Brain pericyte (primary cell): ENCODE measurements at regions not wholly inside any gene's neighbourhood (a gene's known extent, or its start where the extent isn't known, plus 50 kb on each side); places are given as distances from the start of the nearest gene placed in this dataset.
"Not testable (repeated sequence)": the region's sequence is repeated elsewhere in the genome, so short reads cannot be mapped to it uniquely, and the experiment has no call there.

Experiments used
- DNase-seq: peaks from one replicate; pipeline ENCODE4 v3.0.0-alpha.2; 2012; ENCODE audit warnings: low read depth, low spot score

DNA sequence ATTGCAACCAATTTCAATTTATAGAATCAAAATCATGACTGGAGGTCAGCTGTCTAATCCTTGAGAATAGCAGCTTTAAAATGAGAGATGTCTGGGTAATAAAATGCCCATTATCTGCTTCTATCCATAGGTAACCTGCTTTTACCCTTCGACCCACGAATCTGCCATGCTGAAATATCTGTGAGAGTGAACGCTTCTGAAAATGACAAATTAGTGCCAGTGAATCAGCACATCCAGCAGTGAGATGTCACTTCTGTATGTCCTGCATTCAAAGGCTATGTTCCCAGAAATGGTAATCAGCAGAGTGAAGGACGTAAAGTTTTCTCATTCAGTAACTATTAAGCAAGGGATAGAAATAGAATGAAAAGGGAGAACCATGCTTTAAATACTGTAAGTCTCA, 532.4 kb upstream of the ITGA1 start:
- no peak for DNase-seq

GRCh38 chr5:52262844-52263243, 524.9 kb upstream of the ITGA1 start:
- DNase-seq = no peak

DNA sequence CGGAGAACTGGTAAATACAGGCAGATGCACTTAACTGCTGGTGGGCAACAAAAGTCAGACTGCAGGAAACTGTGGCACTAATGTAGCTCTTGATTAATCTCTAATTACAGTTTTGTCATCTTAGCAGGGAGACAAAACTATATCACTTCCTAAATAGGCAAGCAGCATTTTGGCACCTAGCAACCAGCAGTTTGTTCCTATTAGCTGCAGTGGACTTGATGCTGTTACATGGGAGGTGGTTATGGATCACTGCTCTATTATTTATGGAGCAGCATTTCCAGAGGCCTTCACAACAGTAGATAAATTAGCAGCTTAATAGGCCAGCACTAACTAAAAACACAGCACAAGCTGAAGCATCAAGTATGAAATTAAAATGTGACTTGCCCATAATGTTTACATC, 518.3 kb upstream of the ITGA1 start:
- DNase-seq = no peak

- DNase-seq = no peak
Observed at GRCh38 chr5:52269859-52270258, 517.9 kb upstream of the ITGA1 start.

DNA sequence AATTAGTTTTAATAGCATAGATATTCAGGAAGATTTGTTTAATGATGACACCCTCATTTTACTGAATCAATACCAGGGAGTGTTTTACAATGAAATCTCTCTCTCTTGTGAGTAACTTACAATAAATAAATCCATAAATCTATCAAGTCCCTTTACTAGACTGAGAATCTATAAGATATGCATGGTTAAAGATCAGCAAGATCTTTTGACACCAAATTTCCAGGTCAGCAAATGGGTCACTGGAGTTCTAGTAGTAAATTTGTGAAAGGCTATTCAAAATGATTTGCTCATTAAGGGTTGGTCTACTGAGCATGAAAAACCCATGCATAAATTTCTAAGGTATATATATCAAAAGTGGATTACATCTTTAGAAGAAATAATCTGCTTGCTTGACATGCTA, 512.1 kb upstream of the ITGA1 start:
- DNase-seq = no peak

- DNase-seq = no peak
Observed at GRCh38 chr5:52277101-52277500, 510.6 kb upstream of the ITGA1 start.

DNA sequence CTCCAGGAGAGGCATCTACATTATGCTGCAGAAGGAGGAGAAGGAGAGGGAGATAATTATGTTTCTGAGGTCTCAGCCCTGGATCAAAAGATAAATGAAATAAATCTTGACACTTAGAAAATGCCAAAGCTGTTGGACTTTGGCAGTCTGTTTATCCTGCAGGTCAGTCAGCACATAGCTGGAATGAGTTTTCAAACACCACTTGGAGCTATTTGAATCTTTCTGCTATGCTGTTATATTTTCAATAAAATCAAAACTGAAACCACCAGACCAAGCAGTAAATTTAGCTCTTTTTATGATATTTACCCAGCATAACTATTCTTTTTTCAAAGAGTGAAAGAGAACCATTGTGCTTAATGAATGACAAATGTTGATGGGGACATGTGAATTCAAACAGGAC, 505.1 kb upstream of the ITGA1 start:
- no peak for DNase-seq

- no peak for DNase-seq
Observed at GRCh38 chr5:52283221-52283620, 504.5 kb upstream of the ITGA1 start.

DNA sequence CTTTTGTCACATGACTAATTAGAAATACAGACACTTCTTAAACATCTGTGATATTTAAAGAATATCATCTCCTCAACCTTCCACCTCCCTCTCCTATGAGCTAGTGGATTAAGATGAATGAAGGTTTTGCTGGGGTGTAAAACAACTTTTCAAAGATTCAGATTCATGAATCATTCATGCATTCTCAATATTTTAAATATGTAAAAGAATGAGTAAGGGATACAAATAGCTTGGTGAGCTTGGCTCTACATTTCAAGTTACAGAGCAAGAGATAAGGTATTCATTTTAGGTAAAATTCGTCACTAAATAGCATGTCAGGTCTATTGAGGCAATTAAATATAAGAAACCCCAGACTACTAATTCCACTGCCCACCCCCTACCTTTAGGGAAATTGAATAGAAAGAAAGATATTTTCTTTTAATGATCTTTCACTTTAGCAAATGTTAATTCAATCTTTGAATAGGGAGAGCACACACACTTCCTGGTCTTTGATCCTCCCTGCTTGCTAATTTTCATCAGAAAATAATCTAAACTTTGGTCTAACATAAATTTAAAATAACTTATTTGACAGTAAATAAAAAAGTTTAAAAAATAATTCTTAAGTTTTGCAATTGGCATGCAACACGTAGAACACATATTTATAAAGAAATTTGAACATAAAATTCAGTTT, 486.9 kb upstream of the ITGA1 start:
- DNase-seq = no peak

DNA sequence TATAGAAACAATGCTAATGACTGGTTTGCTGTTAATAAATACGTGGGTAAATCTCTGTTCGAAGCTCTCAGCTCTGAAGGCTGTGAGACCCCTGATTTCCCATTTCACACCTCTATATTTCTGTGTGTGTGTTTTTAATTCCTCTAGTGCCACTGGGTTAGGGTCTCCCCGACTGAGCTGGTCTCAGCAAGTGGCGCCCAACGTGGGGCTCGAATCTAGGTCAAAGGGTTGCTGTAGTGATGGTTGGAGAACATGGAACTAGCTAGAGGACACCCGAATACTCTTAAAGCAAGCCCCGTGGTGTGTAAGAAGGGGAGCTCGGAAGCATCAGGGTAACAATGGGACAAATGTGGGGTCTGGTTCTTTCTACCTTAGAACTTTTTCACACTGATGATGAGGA, 482.9 kb upstream of the ITGA1 start:
- not testable (repeated sequence) for DNase-seq

GRCh38 chr5:52328220-52328806, 459.4 kb upstream of the ITGA1 start:
- DNase-seq = no peak

DNA sequence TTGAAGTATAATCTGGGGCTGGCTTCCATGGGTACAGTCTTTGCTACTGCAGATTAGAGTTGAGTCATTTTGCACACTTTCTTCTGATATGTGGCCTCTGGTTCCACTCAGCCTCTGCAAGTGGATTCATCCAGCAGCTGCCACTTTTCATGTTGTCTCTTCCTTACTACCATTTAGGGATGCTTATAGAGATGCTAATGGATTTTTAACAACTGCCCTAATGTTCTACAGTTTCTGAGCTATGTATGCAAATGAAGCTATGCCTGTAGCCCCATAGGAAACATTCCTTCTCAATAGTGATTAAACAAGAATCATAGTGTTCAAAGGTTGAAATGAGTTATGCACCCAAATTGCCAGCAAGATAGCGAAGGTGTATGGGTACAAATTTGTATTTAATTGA, 456.0 kb upstream of the ITGA1 start:
- no peak for DNase-seq

GRCh38 chr5:52334367-52334766, 453.3 kb upstream of the ITGA1 start:
- DNase-seq = no peak

GRCh38 chr5:52339285-52339684, 448.4 kb upstream of the ITGA1 start:
- no peak for DNase-seq

DNA sequence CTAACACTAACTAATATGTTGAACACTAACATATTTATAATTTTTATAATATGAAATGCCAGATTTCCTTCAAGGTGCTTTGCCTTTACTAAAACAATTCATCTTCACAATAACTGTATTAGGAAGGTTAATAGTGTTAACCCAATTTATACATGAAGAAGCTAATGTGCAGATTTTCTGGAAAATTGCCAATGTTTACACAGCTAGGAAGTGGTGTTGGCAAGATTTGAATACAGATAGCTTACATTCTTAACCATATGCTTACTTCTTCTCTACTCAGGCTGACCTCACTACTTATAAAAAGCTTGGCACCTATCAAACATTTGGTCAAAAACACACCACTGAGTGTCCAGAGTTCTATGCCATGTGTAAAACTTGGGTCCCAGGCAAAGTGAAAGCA, 445.4 kb upstream of the ITGA1 start:
- DNase-seq = no peak

GRCh38 chr5:52356311-52356918, 431.3 kb upstream of the ITGA1 start:
- no peak for DNase-seq

- no peak for DNase-seq
Observed at GRCh38 chr5:52359261-52359660, 428.5 kb upstream of the ITGA1 start.

DNA sequence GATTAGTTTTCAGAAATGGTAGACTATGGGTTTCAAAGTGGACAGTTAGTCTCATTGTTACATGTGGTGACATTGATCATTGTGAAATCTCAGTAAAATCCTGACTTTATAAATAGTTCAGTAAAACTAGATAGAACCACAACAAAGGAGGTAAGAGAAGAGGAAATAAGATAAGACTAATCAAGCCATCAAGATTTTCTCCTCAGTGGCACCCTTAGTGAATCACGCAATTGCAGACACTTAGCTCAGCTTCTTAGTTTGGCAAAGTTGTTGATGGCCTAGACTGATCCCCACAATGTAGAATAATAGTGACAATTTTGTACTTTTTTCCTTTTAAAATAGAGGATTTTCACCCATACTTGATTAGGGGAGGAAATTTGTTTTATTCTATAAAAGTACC, 426.7 kb upstream of the ITGA1 start:
- DNase-seq = no peak

- no peak for DNase-seq
Observed at GRCh38 chr5:52374286-52374685, 413.4 kb upstream of the ITGA1 start.

DNA sequence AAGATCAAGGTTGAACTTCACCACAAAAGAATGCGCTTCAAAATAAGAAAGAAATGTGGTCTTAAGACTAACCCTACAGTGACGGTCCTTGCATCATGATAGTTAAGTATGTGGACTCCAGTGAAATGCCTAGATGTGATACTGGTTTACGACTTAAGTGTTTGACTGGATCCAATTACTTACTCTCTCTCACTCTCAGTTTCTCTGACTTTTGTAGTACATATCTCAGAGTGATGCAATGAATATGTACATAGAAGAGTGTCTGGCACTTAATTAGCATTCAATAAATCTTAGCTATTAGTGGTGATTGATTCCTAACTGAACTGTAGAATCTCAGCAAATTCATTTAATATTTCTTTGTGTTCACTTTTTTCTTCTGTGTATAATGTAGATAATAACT, 411.7 kb upstream of the ITGA1 start:
- no peak for DNase-seq

GRCh38 chr5:52376592-52376991, 411.1 kb upstream of the ITGA1 start:
- no peak for DNase-seq

GRCh38 chr5:52378237-52378636, 409.5 kb upstream of the ITGA1 start:
- no peak for DNase-seq

- no peak for DNase-seq
Observed at GRCh38 chr5:52388349-52388748, 399.4 kb upstream of the ITGA1 start.
